ENCODE measurements at regions not wholly inside any gene's neighbourhood (a gene's known extent, or its start where the extent isn't known, plus 50 kb on each side); places are given as distances from the start of the nearest gene placed in this dataset.
"Not testable (repeated sequence)": the region's sequence is repeated elsewhere in the genome, so short reads cannot be mapped to it uniquely, and the experiment has no call there.

DNA sequence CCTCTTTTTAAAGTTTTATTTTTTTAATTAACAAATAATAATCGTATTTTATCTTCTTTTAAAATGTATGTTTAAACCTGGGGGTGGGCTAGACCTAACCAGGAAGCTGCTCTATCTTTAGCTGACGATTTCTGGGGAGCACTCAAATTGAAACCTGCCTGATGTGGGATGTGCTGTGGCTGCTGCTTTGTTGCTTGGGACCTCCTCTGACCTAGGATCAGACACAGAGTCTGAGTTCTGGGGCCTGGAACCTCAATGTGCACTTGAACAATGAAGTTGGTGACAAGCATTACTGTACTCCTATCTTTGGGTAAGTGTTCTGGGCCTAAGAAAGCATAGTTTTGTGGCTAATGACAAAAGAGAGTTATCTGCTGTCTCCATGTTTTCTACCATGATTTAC is 386.7 kb downstream of the DAD1 start:
- Histone ChIP-seq H3K27me3 (ENCODE audit: low read length) (no peaks in the 10 kb centered on the region), H3K9ac (ENCODE audit: low read length) (no peak overlapping the region), H2AFZ (ENCODE audit: low read length) (no peak overlapping the region), H3K36me3 (ENCODE audit: low read depth, low read length) (no peaks in the 10 kb centered on the region), H3K4me2 (ENCODE audit: low read length) (no peak overlapping the region), H3K27ac (ENCODE audit: low read length) (no peak overlapping the region), H3F3A (ENCODE audit: low read length, unreplicated experiment) (no peaks in the 10 kb centered on the region), H3K9me3 (ENCODE audit: low read length) (no peaks in the 10 kb centered on the region), H4K20me1 (ENCODE audit: low read length) (no peaks in the 10 kb centered on the region), H3K4me1 (ENCODE audit: insufficient read depth, low read length) (no peaks in the 10 kb centered on the region), H3K9me2 (replicated peaks; ENCODE audit: low read length) (no peaks in the 10 kb centered on the region), H3K4me3 (ENCODE audit: low read length) (no peak overlapping the region), H3K79me2 (ENCODE audit: low read length) (no peaks in the 10 kb centered on the region)
- BruUV-seq (replicated peaks): no TSS peak
- intact Hi-C loops (cut with micrococcal nuclease): no loop called here
- no peak for DNase-seq
- POLR2A ChIA-PET (ENCODE audit: unreplicated experiment): no interaction called here
- CTCF ChIA-PET: interaction anchor here (0.9 to 2.0 kb wide), 2 partner anchors 18 to 80 kb away, joined by 4 to 9 read pairs; no protein-coding TSS in a partner anchor
- no peak for TF ChIP-seq EZH2 (IDR thresholded peaks at IDR 0.05; ENCODE audit: low read length, unreplicated experiment)
- TF ChIP-seq, protein P1, sequence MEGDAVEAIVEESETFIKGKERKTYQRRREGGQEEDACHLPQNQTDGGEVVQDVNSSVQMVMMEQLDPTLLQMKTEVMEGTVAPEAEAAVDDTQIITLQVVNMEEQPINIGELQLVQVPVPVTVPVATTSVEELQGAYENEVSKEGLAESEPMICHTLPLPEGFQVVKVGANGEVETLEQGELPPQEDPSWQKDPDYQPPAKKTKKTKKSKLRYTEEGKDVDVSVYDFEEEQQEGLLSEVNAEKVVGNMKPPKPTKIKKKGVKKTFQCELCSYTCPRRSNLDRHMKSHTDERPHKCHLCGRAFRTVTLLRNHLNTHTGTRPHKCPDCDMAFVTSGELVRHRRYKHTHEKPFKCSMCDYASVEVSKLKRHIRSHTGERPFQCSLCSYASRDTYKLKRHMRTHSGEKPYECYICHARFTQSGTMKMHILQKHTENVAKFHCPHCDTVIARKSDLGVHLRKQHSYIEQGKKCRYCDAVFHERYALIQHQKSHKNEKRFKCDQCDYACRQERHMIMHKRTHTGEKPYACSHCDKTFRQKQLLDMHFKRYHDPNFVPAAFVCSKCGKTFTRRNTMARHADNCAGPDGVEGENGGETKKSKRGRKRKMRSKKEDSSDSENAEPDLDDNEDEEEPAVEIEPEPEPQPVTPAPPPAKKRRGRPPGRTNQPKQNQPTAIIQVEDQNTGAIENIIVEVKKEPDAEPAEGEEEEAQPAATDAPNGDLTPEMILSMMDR (conservative IDR thresholded peaks at IDR 0.05; ENCODE audit: low read depth, low read length): no peak
- TF ChIP-seq EZH2phosphoT487 (IDR thresholded peaks at IDR 0.05; ENCODE audit: borderline replicate concordance, low read length): no peak
- ATAC-seq: no peak

DNA sequence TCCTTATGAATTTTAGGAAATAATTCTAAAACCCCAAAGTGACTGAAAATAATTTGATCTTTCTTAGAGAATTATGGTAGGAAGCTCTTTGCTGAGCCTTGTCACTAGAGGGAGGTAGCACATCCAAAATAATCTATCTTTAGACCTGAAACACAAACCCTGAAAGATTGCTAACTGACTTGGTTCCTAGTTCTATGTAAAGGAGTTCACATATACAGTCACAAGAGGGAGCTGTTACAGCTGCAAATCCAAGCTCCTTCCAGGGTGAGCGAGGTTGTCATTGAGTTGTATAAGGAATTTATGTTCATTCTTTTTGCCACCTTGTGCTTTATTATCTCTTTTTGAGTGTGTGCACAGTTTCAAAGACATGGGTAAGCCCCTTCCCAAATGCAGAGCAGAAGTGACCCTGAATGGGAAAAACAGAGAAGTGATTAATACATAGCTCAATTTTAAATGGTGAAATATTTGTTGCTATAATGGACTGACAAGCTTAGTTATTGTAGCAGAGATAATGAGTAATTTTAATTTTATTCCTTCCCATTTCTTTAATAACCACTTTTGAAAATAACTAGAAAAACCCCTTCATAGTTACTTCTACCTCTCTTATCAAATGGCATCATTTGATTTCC is 387.9 kb downstream of the DAD1 start:
- ChIA-PET CTCF (interaction anchor here (0.5 to 2.0 kb wide), 23 partner anchors 12 to 565 kb away, joined by 3 to 19 read pairs (median 5); no protein-coding TSS in a partner anchor), POLR2A (ENCODE audit: unreplicated experiment) (no interaction called here)
- H3K4me1 ChIP-seq (ENCODE audit: insufficient read depth, low read length): no peaks in the 10 kb centered on the region
- no peaks in the 10 kb centered on the region for H4K20me1 ChIP-seq (ENCODE audit: low read length)
- no peaks in the 10 kb centered on the region for H3K27me3 ChIP-seq (ENCODE audit: low read length)
- no peaks in the 10 kb centered on the region for H3K9me2 ChIP-seq (replicated peaks; ENCODE audit: low read length)
- intact Hi-C loops (cut with micrococcal nuclease): no loop called here
- no peak overlapping the region for H3K4me3 ChIP-seq (ENCODE audit: low read length)
- H3K79me2 ChIP-seq (ENCODE audit: low read length): no peaks in the 10 kb centered on the region
- H3F3A ChIP-seq (ENCODE audit: low read length, unreplicated experiment): no peaks in the 10 kb centered on the region
- TF ChIP-seq EZH2 (IDR thresholded peaks at IDR 0.05; ENCODE audit: low read length, unreplicated experiment): no peak
- TF ChIP-seq, protein P1 (conservative IDR thresholded peaks at IDR 0.05; ENCODE audit: low read depth, low read length): peak; percentile 93
- no peaks in the 10 kb centered on the region for H3K36me3 ChIP-seq (ENCODE audit: low read depth, low read length)
- H2AFZ ChIP-seq (ENCODE audit: low read length): no peak overlapping the region
- H3K9ac ChIP-seq (ENCODE audit: low read length): no peak overlapping the region
- no TSS peak for BruUV-seq (replicated peaks)
- no peak overlapping the region for H3K27ac ChIP-seq (ENCODE audit: low read length)
- no peak overlapping the region for H3K4me2 ChIP-seq (ENCODE audit: low read length)
- no peaks in the 10 kb centered on the region for H3K9me3 ChIP-seq (ENCODE audit: low read length)
- ATAC-seq: peak; percentile 97
- DNase-seq: peak; percentile 81

DNA sequence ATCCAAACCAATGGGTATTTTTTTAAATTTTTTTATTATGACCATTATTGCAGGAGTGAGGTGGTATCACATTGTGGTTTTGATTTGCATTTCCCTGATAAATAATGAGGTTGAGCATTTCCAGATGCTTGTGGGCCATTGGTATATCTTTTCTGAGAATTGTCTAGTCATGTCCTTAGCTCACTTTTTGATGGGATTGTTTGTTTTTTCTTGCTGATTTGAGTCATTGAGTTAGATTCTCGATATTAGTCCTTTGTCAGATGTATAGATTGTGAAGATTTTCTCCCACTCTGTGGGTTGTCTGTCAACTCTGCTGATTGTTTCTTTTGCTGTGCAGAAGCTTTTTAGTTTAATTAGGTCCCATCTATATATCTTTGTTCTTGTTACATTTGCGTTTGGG is 388.9 kb downstream of the DAD1 start:
- CTCF ChIA-PET; H3K9me2 ChIP-seq (replicated peaks; ENCODE audit: low read length); H3K4me2 ChIP-seq (ENCODE audit: low read length); H3K9me3 ChIP-seq (ENCODE audit: low read length); H3K9ac ChIP-seq (ENCODE audit: low read length); H3K27me3 ChIP-seq (ENCODE audit: low read length); ATAC-seq; BruUV-seq (replicated peaks); DNase-seq; H3K27ac ChIP-seq (ENCODE audit: low read length); POLR2A ChIA-PET (ENCODE audit: unreplicated experiment); H2AFZ ChIP-seq (ENCODE audit: low read length); H3K4me3 ChIP-seq (ENCODE audit: low read length); H3K79me2 ChIP-seq (ENCODE audit: low read length); H3F3A ChIP-seq (ENCODE audit: low read length, unreplicated experiment); H3K4me1 ChIP-seq (ENCODE audit: insufficient read depth, low read length); H3K36me3 ChIP-seq (ENCODE audit: low read depth, low read length); H4K20me1 ChIP-seq (ENCODE audit: low read length); intact Hi-C loops (cut with micrococcal nuclease): not testable (repeated sequence)
